ENCODE measurements at regions not wholly inside any gene's neighbourhood (a gene's known extent, or its start where the extent isn't known, plus 50 kb on each side); places are given as distances from the start of the nearest gene placed in this dataset.
"Not testable (repeated sequence)": the region's sequence is repeated elsewhere in the genome, so short reads cannot be mapped to it uniquely, and the experiment has no call there.

DNA sequence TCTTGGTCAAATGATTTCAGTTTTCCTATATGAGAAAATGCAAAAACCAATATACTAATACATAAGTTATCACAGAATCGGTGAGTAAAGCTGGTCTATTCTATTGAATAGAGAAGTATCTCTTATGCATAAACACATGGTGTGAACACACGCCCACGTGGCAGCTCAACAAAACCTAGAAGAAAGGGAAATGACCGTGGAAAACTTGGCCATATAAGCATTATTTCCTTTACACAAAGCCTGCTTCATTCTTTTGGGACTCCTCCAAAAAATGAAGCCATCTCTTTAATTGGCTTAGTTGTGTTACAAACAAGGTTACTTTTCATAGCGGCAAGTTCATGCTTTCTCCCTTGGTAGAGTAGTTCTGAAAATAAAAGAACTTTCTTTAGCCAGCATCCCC, 183.2 kb downstream of the TMEM161B start:
- no peak overlapping the region for H3K27ac ChIP-seq
- no peak for DNase-seq (ENCODE audit: low read depth, low spot score)
- no peak overlapping the region for H3K4me3 ChIP-seq
- no peaks in the 10 kb centered on the region for H3K9me3 ChIP-seq (ENCODE audit: low read depth, low read length)
- no peak overlapping the region for H3K9ac ChIP-seq (ENCODE audit: insufficient read length)
- H3K36me3 ChIP-seq (ENCODE audit: insufficient read depth, low read length), result no peaks in the 10 kb centered on the region
- no peak for TF ChIP-seq POLR2AphosphoS5 (IDR thresholded peaks at IDR 0.05; ENCODE audit: borderline replicate concordance, low read depth, low read length)
- TF ChIP-seq FOXP2 (optimal IDR thresholded peaks at IDR 0.05; ENCODE audit: control extremely low read depth, extremely low read length, insufficient read depth), result no peak
- no peak for TF ChIP-seq EZH2 (IDR thresholded peaks at IDR 0.05)

DNA sequence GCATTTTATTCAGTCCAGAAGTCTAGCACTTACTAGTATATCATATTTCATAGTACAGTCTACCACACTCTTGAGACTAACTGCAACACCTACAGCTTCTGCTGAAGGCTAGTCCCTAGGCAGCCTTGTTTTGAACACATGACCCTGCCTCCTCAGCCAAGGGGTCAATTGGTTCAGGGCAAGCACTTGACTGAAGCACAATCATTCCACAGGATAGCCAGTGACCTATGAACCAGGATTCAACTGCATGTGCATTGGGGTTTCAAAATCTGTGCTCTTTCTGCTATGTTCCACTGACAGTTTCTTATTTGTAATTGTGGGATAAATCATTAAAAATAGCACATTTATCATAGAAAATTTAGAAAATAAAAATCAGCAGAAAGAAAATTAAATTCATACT, 186.8 kb downstream of the TMEM161B start:
- H3K27ac ChIP-seq, result no peak overlapping the region
- no peak for DNase-seq (ENCODE audit: low read depth, low spot score)
- H3K36me3 ChIP-seq (ENCODE audit: insufficient read depth, low read length), result no peaks in the 10 kb centered on the region
- no peaks in the 10 kb centered on the region for H3K9me3 ChIP-seq (ENCODE audit: low read depth, low read length)
- H3K4me3 ChIP-seq, result no peak overlapping the region
- H3K9ac ChIP-seq (ENCODE audit: insufficient read length), result no peak overlapping the region
- TF ChIP-seq FOXP2 (optimal IDR thresholded peaks at IDR 0.05; ENCODE audit: control extremely low read depth, extremely low read length, insufficient read depth) (no peak), POLR2AphosphoS5 (IDR thresholded peaks at IDR 0.05; ENCODE audit: borderline replicate concordance, low read depth, low read length) (no peak), EZH2 (IDR thresholded peaks at IDR 0.05) (no peak)

DNA sequence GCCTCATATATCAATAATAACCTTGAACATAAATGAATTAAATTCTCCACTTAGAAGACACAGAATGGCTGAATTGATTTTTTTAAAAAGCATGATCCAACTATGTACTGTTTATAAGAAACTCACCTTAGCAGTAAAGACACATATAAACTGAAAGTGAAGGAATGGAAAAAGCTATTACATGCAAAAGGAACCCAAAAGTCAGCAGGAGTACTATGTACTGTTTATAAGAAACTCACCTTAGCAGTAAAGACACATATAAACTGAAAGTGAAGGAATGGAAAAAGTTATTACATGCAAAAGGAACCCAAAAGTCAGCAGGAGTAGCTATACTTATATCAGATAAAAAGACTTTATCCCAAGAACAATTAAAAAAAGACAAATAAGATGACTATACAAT, 204.8 kb downstream of the TMEM161B start:
- Histone ChIP-seq H3K36me3 (ENCODE audit: insufficient read depth, low read length) (no peaks in the 10 kb centered on the region), H3K27ac (no peak overlapping the region), H3K9ac (ENCODE audit: insufficient read length) (no peak overlapping the region), H3K4me3 (no peak overlapping the region), H3K9me3 (ENCODE audit: low read depth, low read length) (no peaks in the 10 kb centered on the region)
- TF ChIP-seq FOXP2 (optimal IDR thresholded peaks at IDR 0.05; ENCODE audit: control extremely low read depth, extremely low read length, insufficient read depth) (no peak), POLR2AphosphoS5 (IDR thresholded peaks at IDR 0.05; ENCODE audit: borderline replicate concordance, low read depth, low read length) (no peak), EZH2 (IDR thresholded peaks at IDR 0.05) (no peak)
- no peak for DNase-seq (ENCODE audit: low read depth, low spot score)

DNA sequence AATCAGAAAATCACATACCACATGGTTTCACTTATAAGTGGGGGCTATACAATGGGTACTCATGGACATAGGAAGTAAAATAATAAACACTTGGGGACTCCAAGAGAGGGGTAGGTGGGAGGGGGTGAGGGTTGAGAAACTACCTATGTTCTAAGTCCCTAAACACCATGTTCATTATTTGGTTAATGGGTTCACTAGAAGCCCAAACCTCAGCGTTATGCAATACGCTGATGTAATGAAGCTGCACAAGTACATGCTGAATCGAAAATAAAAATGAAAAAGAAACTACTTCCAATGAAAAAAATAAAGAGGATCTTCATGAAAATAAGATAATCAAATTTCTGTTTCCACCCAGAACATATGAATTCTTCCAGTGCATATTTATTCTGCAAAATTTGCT, 208.5 kb downstream of the TMEM161B start:
- TF ChIP-seq FOXP2 (optimal IDR thresholded peaks at IDR 0.05; ENCODE audit: control extremely low read depth, extremely low read length, insufficient read depth), result no peak
- no peak for TF ChIP-seq POLR2AphosphoS5 (IDR thresholded peaks at IDR 0.05; ENCODE audit: borderline replicate concordance, low read depth, low read length)
- no peak for TF ChIP-seq EZH2 (IDR thresholded peaks at IDR 0.05)
- DNase-seq (ENCODE audit: low read depth, low spot score), result no peak
- Histone ChIP-seq H3K9ac (ENCODE audit: insufficient read length) (no peak overlapping the region), H3K4me3 (no peak overlapping the region), H3K27ac (no peak overlapping the region), H3K9me3 (ENCODE audit: low read depth, low read length) (no peaks in the 10 kb centered on the region), H3K36me3 (ENCODE audit: insufficient read depth, low read length) (no peaks in the 10 kb centered on the region)

DNA sequence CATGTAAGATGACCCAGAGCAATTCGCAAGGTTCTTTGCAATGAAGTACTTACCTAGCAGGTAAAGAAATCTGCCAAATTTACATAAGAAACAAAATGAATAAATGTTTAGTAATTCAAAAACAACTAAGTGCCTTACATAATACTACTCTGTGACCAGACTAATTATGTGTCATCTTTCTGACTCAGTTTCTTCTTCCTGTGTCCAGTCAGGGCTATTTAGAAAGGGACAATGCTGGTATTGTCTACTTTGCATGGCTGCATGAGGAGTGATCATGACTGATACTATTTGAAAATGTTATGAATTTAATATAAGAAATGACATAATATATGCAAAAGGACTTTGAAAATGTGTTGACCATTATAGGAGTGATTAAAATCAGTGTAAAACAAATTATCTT, 210.0 kb downstream of the TMEM161B start:
- no peak for TF ChIP-seq FOXP2 (optimal IDR thresholded peaks at IDR 0.05; ENCODE audit: control extremely low read depth, extremely low read length, insufficient read depth)
- TF ChIP-seq POLR2AphosphoS5 (IDR thresholded peaks at IDR 0.05; ENCODE audit: borderline replicate concordance, low read depth, low read length), result no peak
- no peak overlapping the region for H3K4me3 ChIP-seq
- H3K9ac ChIP-seq (ENCODE audit: insufficient read length), result no peak overlapping the region
- H3K9me3 ChIP-seq (ENCODE audit: low read depth, low read length), result no peaks in the 10 kb centered on the region
- H3K27ac ChIP-seq, result no peak overlapping the region
- no peaks in the 10 kb centered on the region for H3K36me3 ChIP-seq (ENCODE audit: insufficient read depth, low read length)
- DNase-seq (ENCODE audit: low read depth, low spot score), result no peak

DNA sequence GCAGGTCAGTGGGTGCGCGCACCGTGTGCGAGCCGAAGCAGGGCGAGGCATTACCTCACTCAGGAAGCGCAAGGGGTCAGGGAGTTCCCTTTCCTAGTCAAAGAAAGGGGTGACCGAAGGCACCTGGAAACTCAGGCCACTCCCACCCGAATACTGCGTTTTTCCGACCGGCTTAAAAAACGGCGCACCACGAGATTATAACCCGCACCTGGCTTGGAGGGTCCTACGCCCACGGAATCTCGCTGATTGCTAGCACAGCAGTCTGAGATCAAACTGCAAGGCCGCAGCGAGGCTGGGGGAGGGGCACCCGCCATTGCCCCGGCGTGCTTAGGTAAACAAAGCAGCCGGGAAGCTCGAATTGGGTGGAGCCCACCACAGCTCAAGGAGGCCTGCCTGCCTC, 216.2 kb downstream of the TMEM161B start:
- not testable (repeated sequence) for H3K9ac ChIP-seq (ENCODE audit: insufficient read length); H3K36me3 ChIP-seq (ENCODE audit: insufficient read depth, low read length); H3K27ac ChIP-seq; H3K9me3 ChIP-seq (ENCODE audit: low read depth, low read length); H3K4me3 ChIP-seq; DNase-seq (ENCODE audit: low read depth, low spot score)

DNA sequence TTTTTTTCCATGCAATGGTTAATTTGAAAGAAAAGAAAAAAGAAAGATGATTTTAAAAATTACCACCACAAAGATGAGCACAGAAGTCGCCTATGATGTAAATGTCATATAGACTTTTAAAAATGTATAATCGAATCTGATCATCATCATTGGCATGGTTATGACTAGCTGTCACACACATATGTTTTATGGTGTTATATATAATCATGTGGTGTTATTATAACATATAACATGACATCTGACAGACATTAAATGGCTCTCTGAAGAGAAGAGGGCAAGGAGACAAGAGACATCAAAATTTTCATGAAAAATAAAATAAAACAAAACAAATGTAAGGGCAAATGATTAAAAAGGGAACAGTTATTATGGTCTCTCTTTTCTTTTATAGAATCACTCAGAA, 217.5 kb downstream of the TMEM161B start:
- H3K9ac ChIP-seq (ENCODE audit: insufficient read length), result no peak overlapping the region
- H3K9me3 ChIP-seq (ENCODE audit: low read depth, low read length), result no peaks in the 10 kb centered on the region
- TF ChIP-seq POLR2AphosphoS5 (IDR thresholded peaks at IDR 0.05; ENCODE audit: borderline replicate concordance, low read depth, low read length) (no peak), EZH2 (IDR thresholded peaks at IDR 0.05) (no peak), FOXP2 (optimal IDR thresholded peaks at IDR 0.05; ENCODE audit: control extremely low read depth, extremely low read length, insufficient read depth) (no peak)
- no peak overlapping the region for H3K4me3 ChIP-seq
- no peak overlapping the region for H3K27ac ChIP-seq
- H3K36me3 ChIP-seq (ENCODE audit: insufficient read depth, low read length), result no peaks in the 10 kb centered on the region
- DNase-seq (ENCODE audit: low read depth, low spot score), result no peak

DNA sequence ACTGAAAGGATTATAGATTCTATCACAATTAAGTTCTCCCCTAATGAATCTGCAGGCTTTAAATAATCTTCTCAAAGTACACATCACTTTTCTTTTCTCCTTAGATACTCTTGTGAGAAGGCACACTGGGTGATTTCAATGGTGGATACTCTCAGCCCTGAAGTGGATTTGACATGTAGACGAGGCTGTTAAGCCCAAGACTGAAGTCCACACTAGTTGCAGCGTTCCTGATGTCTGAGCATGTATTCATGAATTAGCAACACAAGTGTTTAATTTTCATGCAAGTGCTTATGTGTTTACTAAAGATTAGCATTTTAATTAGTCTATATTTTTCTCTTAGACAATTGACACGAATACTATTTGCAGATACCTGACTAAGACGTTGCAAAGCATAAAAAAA, 218.9 kb downstream of the TMEM161B start:
- no peak for DNase-seq (ENCODE audit: low read depth, low spot score)
- H3K4me3 ChIP-seq, result no peak overlapping the region
- H3K27ac ChIP-seq, result no peak overlapping the region
- no peak for TF ChIP-seq POLR2AphosphoS5 (IDR thresholded peaks at IDR 0.05; ENCODE audit: borderline replicate concordance, low read depth, low read length)
- TF ChIP-seq EZH2 (IDR thresholded peaks at IDR 0.05), result no peak
- no peak for TF ChIP-seq FOXP2 (optimal IDR thresholded peaks at IDR 0.05; ENCODE audit: control extremely low read depth, extremely low read length, insufficient read depth)
- H3K9me3 ChIP-seq (ENCODE audit: low read depth, low read length), result no peaks in the 10 kb centered on the region
- no peak overlapping the region for H3K9ac ChIP-seq (ENCODE audit: insufficient read length)
- no peaks in the 10 kb centered on the region for H3K36me3 ChIP-seq (ENCODE audit: insufficient read depth, low read length)

DNA sequence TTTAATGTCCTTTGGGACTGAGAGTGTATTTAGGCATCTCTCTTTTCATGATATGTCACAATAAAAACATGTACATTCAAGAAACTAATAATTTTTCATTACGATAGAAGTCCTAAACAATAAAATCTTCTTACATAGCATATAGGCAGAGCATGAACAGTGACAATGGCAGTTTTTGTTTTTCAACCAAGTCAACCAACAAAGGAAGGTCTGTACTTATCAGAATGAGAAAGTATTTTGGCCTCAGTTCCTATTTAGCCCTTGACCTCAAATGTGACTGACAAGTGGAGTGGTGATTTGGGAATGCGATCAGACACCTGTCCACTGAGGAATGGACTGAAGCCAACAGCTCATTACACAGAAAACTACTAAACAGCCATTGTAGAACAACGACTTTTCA, 219.5 kb downstream of the TMEM161B start:
- H3K27ac ChIP-seq, result peak overlapping the region; percentile 60
- DNase-seq (ENCODE audit: low read depth, low spot score), result no peak
- peak overlapping the region; percentile 42 for H3K4me3 ChIP-seq
- TF ChIP-seq EZH2 (IDR thresholded peaks at IDR 0.05) (no peak), FOXP2 (optimal IDR thresholded peaks at IDR 0.05; ENCODE audit: control extremely low read depth, extremely low read length, insufficient read depth) (no peak), POLR2AphosphoS5 (IDR thresholded peaks at IDR 0.05; ENCODE audit: borderline replicate concordance, low read depth, low read length) (no peak)
- no peaks in the 10 kb centered on the region for H3K36me3 ChIP-seq (ENCODE audit: insufficient read depth, low read length)
- no peaks in the 10 kb centered on the region for H3K9me3 ChIP-seq (ENCODE audit: low read depth, low read length)
- no peak overlapping the region for H3K9ac ChIP-seq (ENCODE audit: insufficient read length)
